ENCODE measurements at regions not wholly inside any gene's neighbourhood (a gene's known extent, or its start where the extent isn't known, plus 50 kb on each side); places are given as distances from the start of the nearest gene placed in this dataset.

DNA sequence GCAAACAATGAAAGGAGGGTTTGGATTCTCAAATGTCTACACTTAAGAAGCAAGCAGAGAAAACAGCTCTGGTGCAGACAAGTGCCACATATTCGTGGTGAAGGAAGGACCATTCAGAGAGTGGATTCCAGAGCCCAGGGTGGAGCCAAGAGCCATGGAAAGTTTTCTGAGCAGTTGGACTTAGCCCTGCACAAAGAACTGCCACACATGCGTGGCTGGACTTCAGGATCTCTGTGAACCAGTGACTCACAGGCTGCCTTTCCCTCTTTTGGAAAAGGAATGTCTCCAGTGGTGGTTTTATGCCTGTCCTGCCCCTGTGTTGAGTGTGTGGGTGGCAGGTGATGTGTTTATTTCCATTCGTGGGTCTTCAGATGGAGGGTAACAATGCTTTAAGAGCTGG is 489.5 kb downstream of the CDH26 start (continued):
- TF ChIP-seq BCL11A (IDR thresholded peaks at IDR 0.05; ENCODE audit: low read depth in 2 of 2, low read length in 2 of 2) (no peak), TAF7 (optimal IDR thresholded peaks at IDR 0.05; ENCODE audit: borderline replicate concordance, low read depth, low read length) (no peak), RFX5 (IDR thresholded peaks at IDR 0.05; ENCODE audit: borderline replicate concordance, low read depth, low read length) (no peak)
- TF ChIP-seq, protein P1, sequence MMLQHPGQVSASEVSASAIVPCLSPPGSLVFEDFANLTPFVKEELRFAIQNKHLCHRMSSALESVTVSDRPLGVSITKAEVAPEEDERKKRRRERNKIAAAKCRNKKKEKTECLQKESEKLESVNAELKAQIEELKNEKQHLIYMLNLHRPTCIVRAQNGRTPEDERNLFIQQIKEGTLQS (IDR thresholded peaks at IDR 0.05; ENCODE audit: insufficient read depth, low read depth, low read length) = no peak

Data from H1 (cell line).